HG03097 (cell line): ENCODE measurements at regions not wholly inside any gene's neighbourhood (a gene's known extent, or its start where the extent isn't known, plus 50 kb on each side); places are given as distances from the start of the nearest gene placed in this dataset.
"Not testable (repeated sequence)": the region's sequence is repeated elsewhere in the genome, so short reads cannot be mapped to it uniquely, and the experiment has no call there.

Experiments used
- ATAC-seq: cut with Tn5 transposase; IDR thresholded peaks from one replicate; pipeline ENCODE4 v1.9.1; 2021; ENCODE audit not compliant: unreplicated experiment, low FRiP score

GRCh38 chr11:80995523-80995922, 1554.7 kb upstream of the TENM4 start:
- ATAC-seq = no peak

GRCh38 chr11:80993536-80993935, 1552.7 kb upstream of the TENM4 start:
- ATAC-seq = no peak

- ATAC-seq = no peak
Measured at GRCh38 chr11:80990885-80991284, 1550.1 kb upstream of the TENM4 start.

GRCh38 chr11:80987171-80987570, 1546.3 kb upstream of the TENM4 start:
- ATAC-seq = no peak

GRCh38 chr11:80986421-80987074, 1545.7 kb upstream of the TENM4 start:
- no peak for ATAC-seq

- ATAC-seq = no peak
Measured at GRCh38 chr11:80980227-80980626, 1539.4 kb upstream of the TENM4 start.

GRCh38 chr11:80973786-80974185, 1533.0 kb upstream of the TENM4 start:
- no peak for ATAC-seq

GRCh38 chr11:80970037-80970436, 1529.2 kb upstream of the TENM4 start:
- no peak for ATAC-seq

- no peak for ATAC-seq
Measured at GRCh38 chr11:80967649-80968048, 1526.8 kb upstream of the TENM4 start.

- no peak for ATAC-seq
Measured at GRCh38 chr11:80960381-80961029, 1519.7 kb upstream of the TENM4 start.

GRCh38 chr11:80959751-80960150, 1518.9 kb upstream of the TENM4 start:
- no peak for ATAC-seq

GRCh38 chr11:80958987-80959386, 1518.2 kb upstream of the TENM4 start:
- no peak for ATAC-seq

GRCh38 chr11:80958361-80958760, 1517.5 kb upstream of the TENM4 start:
- ATAC-seq = no peak

- no peak for ATAC-seq
Measured at GRCh38 chr11:80955588-80955987, 1514.8 kb upstream of the TENM4 start.

- ATAC-seq = no peak
Measured at GRCh38 chr11:80948781-80949180, 1508.0 kb upstream of the TENM4 start.

- ATAC-seq = no peak
Measured at GRCh38 chr11:80944758-80945157, 1503.9 kb upstream of the TENM4 start.

GRCh38 chr11:80943226-80943625, 1502.4 kb upstream of the TENM4 start:
- ATAC-seq = no peak

GRCh38 chr11:80937842-80938241, 1497.0 kb upstream of the TENM4 start:
- no peak for ATAC-seq

- no peak for ATAC-seq
Measured at GRCh38 chr11:80930038-80930437, 1489.2 kb upstream of the TENM4 start.

GRCh38 chr11:80929031-80929805, 1488.4 kb upstream of the TENM4 start:
- ATAC-seq = no peak

GRCh38 chr11:80925321-80925720, 1484.5 kb upstream of the TENM4 start:
- ATAC-seq = no peak

- ATAC-seq = not testable (repeated sequence)
Measured at GRCh38 chr11:80921310-80921709, 1480.5 kb upstream of the TENM4 start.
